Occipital lobe (tissue), 1 donor: ENCODE measurements at regions not wholly inside any gene's neighbourhood (a gene's known extent, or its start where the extent isn't known, plus 50 kb on each side); places are given as distances from the start of the nearest gene placed in this dataset.
"Not testable (repeated sequence)": the region's sequence is repeated elsewhere in the genome, so short reads cannot be mapped to it uniquely, and the experiment has no call there.

Experiments
- DNase-seq: peaks from one replicate; lab custom pipeline; 2025; lab: John Stamatoyannopoulos, UW

- not testable (repeated sequence) for DNase-seq
These were observed 510.6 kb upstream of the FANCL start for GRCh38 chr2:58751676-58752075.

DNA sequence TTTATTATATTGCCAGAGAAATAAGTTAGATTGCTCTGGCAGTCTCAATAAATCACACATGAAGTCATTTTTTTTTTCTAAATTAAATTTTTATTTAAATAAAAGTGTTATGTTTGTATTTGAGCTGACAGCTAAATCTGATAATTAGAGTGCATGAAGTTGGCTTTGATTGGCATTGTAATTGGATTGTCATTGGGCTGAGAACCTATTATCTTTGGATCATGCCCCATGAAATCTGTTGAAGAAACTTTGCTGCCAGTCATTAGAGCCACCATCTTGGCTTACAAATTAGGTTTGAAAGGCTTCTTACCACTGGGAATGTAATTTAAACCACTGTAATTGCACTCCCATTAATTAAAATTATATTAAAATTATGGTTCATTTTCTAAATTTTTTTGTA lies 507.9 kb upstream of the FANCL start:
- no peak for DNase-seq

GRCh38 chr2:58745334-58745733 lies 504.2 kb upstream of the FANCL start:
- not testable (repeated sequence) for DNase-seq

GRCh38 chr2:58740426-58740825 lies 499.3 kb upstream of the FANCL start:
- DNase-seq = no peak

DNA sequence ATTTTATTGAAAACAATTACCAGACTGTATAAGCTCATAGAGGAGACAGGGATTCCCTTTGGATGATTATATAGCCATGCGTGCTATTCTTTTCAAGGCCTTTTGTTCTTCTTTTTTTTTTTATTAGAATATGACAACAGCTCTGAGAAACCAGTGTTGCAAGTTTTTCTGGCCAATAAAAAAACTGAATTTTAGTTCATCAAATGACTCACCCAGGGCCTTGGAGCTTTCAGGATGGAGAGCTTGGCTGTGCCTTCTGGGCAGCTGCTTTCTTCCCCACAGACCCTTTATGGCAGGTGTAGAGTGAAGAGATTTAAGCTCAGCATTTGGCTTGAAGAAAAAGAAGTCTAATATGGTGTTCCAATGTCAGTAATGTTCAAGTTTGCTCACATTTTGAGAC lies 497.9 kb upstream of the FANCL start:
- DNase-seq = no peak

DNA sequence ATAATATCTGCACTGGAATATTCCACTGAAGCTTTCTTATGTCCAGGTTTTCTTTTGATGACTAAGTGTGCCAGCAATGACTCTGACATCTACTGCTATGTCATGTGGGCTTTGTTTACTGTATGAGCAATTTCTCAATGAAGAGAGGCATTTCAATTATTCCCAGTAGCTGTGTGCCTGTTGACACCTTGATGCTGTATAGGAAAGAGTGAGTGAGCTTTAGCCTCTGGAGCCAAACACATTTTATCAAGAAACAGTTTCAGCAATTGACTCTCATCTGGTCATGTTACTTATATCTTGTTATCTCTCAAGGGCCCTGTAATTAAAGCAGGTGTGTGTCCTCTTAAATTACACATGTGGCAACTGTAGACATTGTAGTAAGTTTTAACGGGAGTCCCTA lies 493.2 kb upstream of the FANCL start:
- DNase-seq = no peak

- no peak for DNase-seq
These were observed 491.9 kb upstream of the FANCL start for GRCh38 chr2:58732999-58733398.

- no peak for DNase-seq
These were observed 490.4 kb upstream of the FANCL start for GRCh38 chr2:58731488-58731869.

DNA sequence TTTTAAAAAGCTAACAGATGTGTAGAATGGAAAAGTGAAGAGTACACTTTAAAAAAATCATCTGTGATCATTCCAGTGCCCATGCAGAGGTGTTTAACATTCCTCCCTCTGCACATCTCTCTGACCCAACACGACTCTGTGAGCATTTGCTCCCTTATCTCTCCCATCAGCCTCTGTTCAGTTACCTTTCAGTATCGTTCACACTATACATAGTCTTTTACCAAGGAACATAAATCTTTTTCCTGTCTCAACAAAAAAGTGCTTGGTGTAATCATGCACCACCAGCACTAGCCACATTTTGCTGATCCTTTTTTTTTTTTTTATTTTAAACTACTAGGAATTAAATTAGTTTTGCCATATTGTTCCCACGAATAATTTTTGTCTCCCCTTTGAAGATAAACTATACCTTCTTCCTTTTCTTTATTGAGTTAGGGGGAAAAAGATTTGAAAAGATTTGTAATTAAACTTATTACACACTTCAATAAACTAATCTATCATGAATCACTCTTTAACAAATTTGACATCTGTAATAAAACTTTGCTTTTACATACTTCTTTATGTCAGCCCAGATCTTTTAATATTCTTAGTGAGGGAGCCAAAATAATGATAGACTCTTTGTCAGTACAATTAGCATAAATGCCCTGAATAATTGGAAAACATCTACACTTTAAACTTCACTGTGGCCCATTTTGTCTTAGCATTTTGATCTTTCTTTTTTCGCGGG lies 489.8 kb upstream of the FANCL start:
- DNase-seq = no peak

DNA sequence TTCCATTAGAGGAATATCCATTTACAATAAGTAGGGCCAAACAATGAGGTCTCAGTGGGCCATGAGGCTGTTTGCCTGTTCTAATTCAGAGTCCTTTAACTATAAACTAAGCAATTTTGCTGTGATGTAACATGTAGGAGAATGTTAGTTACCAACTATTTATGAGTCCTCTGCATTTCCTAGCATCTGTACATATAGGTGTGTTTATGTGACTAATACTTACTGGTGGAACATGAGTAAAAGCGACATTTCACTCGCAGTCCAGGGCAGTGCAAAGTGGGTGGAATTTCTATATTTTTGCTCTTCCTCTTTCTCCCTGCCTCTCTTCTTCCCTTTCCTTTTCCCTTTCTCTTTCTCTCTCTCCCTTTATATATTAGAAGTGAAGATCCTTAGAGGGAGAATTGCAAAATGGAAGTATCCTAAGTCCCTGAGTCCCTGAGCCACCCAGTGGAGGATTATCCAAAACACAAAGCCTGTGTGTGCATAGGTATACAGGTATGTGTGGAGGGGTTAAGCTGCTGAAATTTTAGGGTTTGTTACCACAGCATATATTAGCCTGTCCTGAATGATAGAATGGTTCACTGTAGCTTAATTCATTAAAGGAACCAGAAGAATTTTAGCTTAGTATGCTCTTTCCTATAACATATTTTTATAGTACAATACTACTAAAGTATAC lies 487.0 kb upstream of the FANCL start:
- DNase-seq = no peak

DNA sequence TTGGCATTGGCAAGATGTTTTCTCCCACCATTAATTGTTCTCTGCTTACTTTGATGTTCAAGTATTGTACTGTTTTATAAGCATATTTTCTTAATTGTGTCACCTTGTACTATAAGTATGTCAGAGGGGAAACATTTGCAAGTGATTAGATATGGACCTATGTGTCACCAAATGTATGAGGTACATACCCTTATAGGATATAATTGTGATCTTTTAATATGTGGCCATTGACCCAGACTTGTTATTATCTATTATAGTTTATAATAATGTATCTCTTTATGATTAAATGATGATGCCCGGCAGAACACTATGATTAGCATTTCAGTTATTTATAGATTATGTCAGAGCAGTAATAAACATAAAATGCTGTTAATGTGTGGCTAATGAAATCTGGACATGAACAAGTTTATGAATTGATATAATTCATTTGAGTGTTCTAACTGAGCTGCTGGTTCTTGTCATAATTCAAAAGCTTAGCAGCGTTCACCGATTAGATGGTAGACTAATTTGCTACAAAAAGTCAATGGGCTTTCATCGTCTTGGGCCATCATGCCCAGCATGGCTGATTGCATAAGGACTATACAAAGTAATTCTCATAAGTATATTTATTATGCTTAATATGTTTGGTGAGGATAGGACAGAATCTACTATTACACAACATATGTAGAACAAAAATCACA lies 480.9 kb upstream of the FANCL start:
- DNase-seq = no peak

- DNase-seq = no peak
These were observed 479.9 kb upstream of the FANCL start for GRCh38 chr2:58720770-58721697.

DNA sequence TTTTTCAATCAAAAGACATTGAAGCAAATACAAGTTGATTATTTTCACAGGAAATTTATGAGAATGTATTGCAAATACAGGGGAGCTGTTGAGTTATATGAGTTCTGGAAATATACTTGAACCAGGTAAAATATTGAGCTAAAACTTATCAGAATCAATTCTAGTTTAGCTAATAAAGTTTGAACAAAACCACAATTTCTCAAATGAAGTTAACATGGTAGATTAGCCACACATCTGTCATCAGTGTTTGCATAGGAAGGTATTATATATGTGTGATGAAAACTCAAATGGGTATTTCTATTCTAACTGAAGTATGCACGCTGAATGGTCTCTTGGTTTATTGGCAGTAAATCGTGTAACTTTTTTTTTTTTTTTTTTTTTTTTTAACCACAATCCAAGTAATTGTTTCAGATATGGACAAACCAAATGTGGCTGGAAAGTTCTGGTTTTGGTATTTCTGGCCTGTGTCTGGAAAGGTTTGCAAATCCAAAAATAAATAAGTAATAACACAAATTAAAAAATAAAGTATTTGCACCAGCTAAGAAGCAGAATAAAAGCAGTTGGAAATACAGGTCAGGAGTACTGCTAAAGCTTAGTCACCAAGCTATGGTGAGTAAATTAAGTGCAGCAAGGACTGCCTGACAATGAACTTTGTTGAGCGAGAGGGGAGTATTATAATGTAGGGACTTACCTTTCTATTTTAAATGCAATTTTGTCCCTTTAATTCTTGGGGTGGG lies 479.1 kb upstream of the FANCL start:
- DNase-seq = no peak

GRCh38 chr2:58715344-58715743 lies 474.2 kb upstream of the FANCL start:
- no peak for DNase-seq

GRCh38 chr2:58714238-58714637 lies 473.1 kb upstream of the FANCL start:
- no peak for DNase-seq

GRCh38 chr2:58710795-58711279 lies 469.7 kb upstream of the FANCL start:
- no peak for DNase-seq

- no peak for DNase-seq
These were observed 468.7 kb upstream of the FANCL start for GRCh38 chr2:58709687-58710354.

DNA sequence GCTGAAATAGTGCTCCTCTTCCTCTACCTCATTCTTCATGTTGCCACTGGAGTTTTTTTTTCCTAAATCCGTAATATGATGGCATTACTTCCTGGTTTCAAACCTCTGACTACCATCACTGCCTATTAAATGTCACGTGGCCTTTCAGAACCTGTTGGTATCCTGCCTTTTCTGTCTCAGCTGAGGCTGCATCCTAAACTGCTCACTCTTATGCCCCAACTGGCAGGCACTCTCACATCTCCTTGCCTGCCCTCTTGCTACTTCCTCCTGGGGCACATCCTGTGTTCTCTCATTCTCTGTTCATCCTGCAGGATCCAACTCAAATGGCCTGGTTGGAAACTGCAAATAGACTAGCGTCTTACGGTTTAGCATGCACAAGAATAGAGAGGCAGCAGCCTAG lies 468.1 kb upstream of the FANCL start:
- no peak for DNase-seq

DNA sequence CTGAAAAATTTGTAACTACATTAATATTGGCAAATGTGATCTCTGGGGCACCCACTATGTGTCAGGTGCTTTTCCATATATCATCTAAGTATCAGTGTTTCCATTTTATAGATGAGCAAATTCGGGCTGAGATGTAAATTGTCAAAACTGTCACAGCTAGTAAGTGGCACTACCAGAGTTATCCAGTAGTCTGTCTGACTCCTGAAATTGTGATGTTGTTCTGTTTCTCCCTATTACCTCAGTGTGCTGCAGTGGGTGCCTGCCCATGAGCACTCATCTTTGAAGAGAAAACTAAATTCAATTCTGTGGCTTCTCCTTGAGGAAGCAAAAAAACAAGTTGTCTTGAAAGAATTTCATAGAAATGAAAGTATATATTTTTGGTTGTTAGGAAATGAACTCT lies 467.4 kb upstream of the FANCL start:
- no peak for DNase-seq

GRCh38 chr2:58702302-58702885 lies 461.3 kb upstream of the FANCL start:
- no peak for DNase-seq
